DMS153 (cell line): ENCODE measurements at regions not wholly inside any gene's neighbourhood (a gene's known extent, or its start where the extent isn't known, plus 50 kb on each side); places are given as distances from the start of the nearest gene placed in this dataset.
A peak's percentile ranks its signal among the peaks of the same experiment; 100 is the strongest.

Source experiments
- DNase-seq: peaks from one replicate; lab custom pipeline; 2025; lab: John Stamatoyannopoulos, UW

- DNase-seq = no peak
These were observed 108.2 kb downstream of the CNTN3 start for GRCh38 chr3:74506246-74506645.

GRCh38 chr3:74501007-74501406 is 113.5 kb downstream of the CNTN3 start:
- no peak for DNase-seq

- no peak for DNase-seq
These were observed 114.2 kb downstream of the CNTN3 start for GRCh38 chr3:74500257-74500656.

- no peak for DNase-seq
These were observed 122.6 kb downstream of the CNTN3 start for GRCh38 chr3:74491874-74492273.

GRCh38 chr3:74489050-74489792 is 125.2 kb downstream of the CNTN3 start:
- no peak for DNase-seq

GRCh38 chr3:74479915-74480314 is 134.5 kb downstream of the CNTN3 start:
- DNase-seq = no peak

- DNase-seq = no peak
These were observed 144.1 kb downstream of the CNTN3 start for GRCh38 chr3:74470313-74470712.

GRCh38 chr3:74469713-74470112 is 144.7 kb downstream of the CNTN3 start:
- DNase-seq = no peak

- no peak for DNase-seq
These were observed 145.3 kb downstream of the CNTN3 start for GRCh38 chr3:74469151-74469550.

- DNase-seq = no peak
These were observed 148.6 kb downstream of the CNTN3 start for GRCh38 chr3:74465715-74466410.

- DNase-seq = no peak
These were observed 150.9 kb downstream of the CNTN3 start for GRCh38 chr3:74463515-74463914.

GRCh38 chr3:74456166-74456565 is 158.3 kb downstream of the CNTN3 start:
- no peak for DNase-seq

- no peak for DNase-seq
These were observed 167.2 kb downstream of the CNTN3 start for GRCh38 chr3:74447221-74447620.

- no peak for DNase-seq
These were observed 168.9 kb downstream of the CNTN3 start for GRCh38 chr3:74445541-74445940.

- DNase-seq = peak; percentile 1
These were observed 171.4 kb downstream of the CNTN3 start for GRCh38 chr3:74443102-74443501.

- no peak for DNase-seq
These were observed 171.8 kb downstream of the CNTN3 start for GRCh38 chr3:74442683-74443082.

- DNase-seq = no peak
These were observed 172.4 kb downstream of the CNTN3 start for GRCh38 chr3:74442068-74442467.

GRCh38 chr3:74436184-74436583 is 178.3 kb downstream of the CNTN3 start:
- DNase-seq = no peak

- DNase-seq = no peak
These were observed 178.8 kb downstream of the CNTN3 start for GRCh38 chr3:74435631-74436030.

- no peak for DNase-seq
These were observed 180.1 kb downstream of the CNTN3 start for GRCh38 chr3:74434406-74434805.

- DNase-seq = no peak
These were observed 187.9 kb downstream of the CNTN3 start for GRCh38 chr3:74426571-74426970.

- DNase-seq = no peak
These were observed 190.6 kb downstream of the CNTN3 start for GRCh38 chr3:74423867-74424266.

GRCh38 chr3:74420538-74421124 is 193.8 kb downstream of the CNTN3 start:
- DNase-seq = no peak
